Endothelial cell of umbilical vein (primary cell): ENCODE measurements at regions not wholly inside any gene's neighbourhood (a gene's known extent, or its start where the extent isn't known, plus 50 kb on each side); places are given as distances from the start of the nearest gene placed in this dataset.

Source experiments
- BruUV-seq: library from RNA; stranded (reverse); fragments of 400-500 nt; replicated peaks from 2 replicates; lab custom pipeline; 2021; lab: Mats Ljungman, UMichigan
- CTCF ChIA-PET: fragments of 300-600, 350-600 bp; sonication (Branson Sonifier 250); formaldehyde crosslinking; loops from one replicate; lab custom pipeline; 2021; ENCODE audit warnings: antibody characterized with exemption, inconsistent platforms; lab: Charles Lee
- POLR2A ChIA-PET: fragments of 300-600, 350-600 bp; sonication (Branson Sonifier 250); formaldehyde crosslinking; loops from one replicate; lab custom pipeline; 2021; ENCODE audit warnings: antibody characterized with exemption, inconsistent platforms; lab: Charles Lee
- DNase-seq: peaks from one replicate; pipeline ENCODE4 v3.0.0-alpha.2; 2011; ENCODE audit warnings: low read depth, low spot score
- FAIRE-seq: peaks from 2 replicates; lab custom pipeline; 2011; peaks lifted over from hg19 to GRCh38; lab: Jason Lieb, UNC
- H2AFZ ChIP-seq: 2 replicates; pipeline ENCODE4 v1.6.0; 2012; ENCODE audit warnings: low read depth, low read length, control low read depth, inconsistent platforms
- H3K27ac ChIP-seq: 2 replicates; pipeline ENCODE4 v1.5.1; 2011; ENCODE audit warnings: low read depth, mild to moderate bottlenecking, control low read depth, low read length, moderate library complexity; ENCODE audit not compliant: insufficient read depth
- H3K27me3 ChIP-seq, 2 experiments: 2 replicates each; pipeline versions ENCODE4 v1.6.0 to v1.6.1; 2011; ENCODE audit warnings: low read length in 2 of 2, mixed read lengths in 1 of 2; ENCODE audit not compliant: control insufficient read depth in 2 of 2, insufficient read depth in 2 of 2
- H3K36me3 ChIP-seq, 2 experiments: 2 replicates in 1 of 2; 3 replicates in 1 of 2; pipeline ENCODE4 v1.5.1; 2011; ENCODE audit warnings: low read length in 2 of 2, mild to moderate bottlenecking in 1 of 2, moderate library complexity in 1 of 2; ENCODE audit not compliant: control insufficient read depth in 2 of 2, insufficient read depth in 2 of 2; ENCODE audit errors: extremely low read depth in 1 of 2
- H3K4me1 ChIP-seq: 3 replicates; pipeline ENCODE4 v1.5.1; 2011; ENCODE audit warnings: mild to moderate bottlenecking, low read length; ENCODE audit not compliant: control insufficient read depth, insufficient read depth; ENCODE audit errors: extremely low read depth
- H3K4me2 ChIP-seq: 2 replicates; pipeline ENCODE4 v1.6.1; 2011; ENCODE audit warnings: low read length, control low read depth, mixed read lengths; ENCODE audit not compliant: insufficient read depth
- H3K4me3 ChIP-seq, 3 experiments: fragments of 200-600 bp in 1 of 3; sonication (generic), shearing (Covaris generic) in 1 of 3; replicated peaks in 1 of 3; 2 replicates each; pipeline ENCODE4 v1.5.1; 2011 to 2016; ENCODE audit warnings: control low read depth in 3 of 3, low read length in 3 of 3, mild to moderate bottlenecking in 2 of 3, inconsistent platforms in 1 of 3, low read depth in 1 of 3, moderate library complexity in 1 of 3; ENCODE audit not compliant: insufficient read depth in 1 of 3
- H3K79me2 ChIP-seq: 2 replicates; pipeline ENCODE4 v1.6.0; 2012; ENCODE audit warnings: low read length, inconsistent platforms; ENCODE audit not compliant: control insufficient read depth, insufficient read depth
- H3K9ac ChIP-seq: replicated peaks from 2 replicates; pipeline ENCODE3; 2011; ENCODE audit warnings: low read length, control low read depth; ENCODE audit not compliant: insufficient read depth; ENCODE audit errors: extremely low read depth
- H3K9me1 ChIP-seq: replicated peaks from 3 replicates; pipeline ENCODE4 v1.6.0; 2011; ENCODE audit warnings: mild to moderate bottlenecking, low read length; ENCODE audit not compliant: control insufficient read depth, insufficient read depth; ENCODE audit errors: extremely low read depth
- H3K9me3 ChIP-seq: replicated peaks from 2 replicates; pipeline ENCODE4 v1.5.1; 2012; ENCODE audit warnings: low read length, inconsistent platforms; ENCODE audit not compliant: control insufficient read depth, insufficient read depth
- H4K20me1 ChIP-seq: replicated peaks from 2 replicates; pipeline ENCODE3; 2011; ENCODE audit warnings: mild to moderate bottlenecking, low read length; ENCODE audit not compliant: control insufficient read depth, insufficient read depth; ENCODE audit errors: extremely low read depth
- EZH2 ChIP-seq: IDR thresholded peaks from 2 replicates; pipeline ENCODE4 v1.6.1; 2012; ENCODE audit warnings: borderline replicate concordance, low read depth, mild to moderate bottlenecking, moderate library complexity, low read length, inconsistent platforms; ENCODE audit not compliant: severe bottlenecking
- FOS ChIP-seq: IDR thresholded peaks from 2 replicates; pipeline ENCODE4 v1.6.1; 2011; ENCODE audit warnings: mild to moderate bottlenecking, low read length, moderate library complexity, borderline replicate concordance; ENCODE audit not compliant: insufficient read depth
- GATA2 ChIP-seq: IDR thresholded peaks from 2 replicates; pipeline ENCODE4 v1.7.0; 2011; ENCODE audit warnings: low read depth, mild to moderate bottlenecking, moderate library complexity, mixed read lengths, low read length; ENCODE audit not compliant: insufficient read length, insufficient read depth
- JUN ChIP-seq: IDR thresholded peaks from 2 replicates; pipeline ENCODE4 v1.6.1; 2011; ENCODE audit warnings: borderline replicate concordance, low read depth; ENCODE audit not compliant: insufficient read length, insufficient read depth
- MYC ChIP-seq: IDR thresholded peaks from one replicate; pipeline ENCODE4 v1.6.1; 2011; ENCODE audit warnings: mild to moderate bottlenecking, low read depth, low read length
- POLR2A ChIP-seq: IDR thresholded peaks from 2 replicates; pipeline ENCODE4 v1.6.1; 2012; ENCODE audit warnings: low read depth, mild to moderate bottlenecking, control low read depth, low read length
- POLR2AphosphoS5 ChIP-seq: IDR thresholded peaks from 2 replicates; pipeline ENCODE4 v1.6.1; 2012; ENCODE audit warnings: low read depth, mild to moderate bottlenecking, control low read depth, low read length, moderate library complexity; ENCODE audit not compliant: insufficient read depth
- dilution Hi-C: fragments of 300-500 bp; cut with MboI; formaldehyde crosslinking; loops from one replicate; pipeline ENCODE4 v1.15.0; 2019; ENCODE audit warnings: low sequenced_read_pairs; ENCODE audit not compliant: extremely low pct_ligation_motif_present
- intact Hi-C: fragments of 100-400 bp; cut with micrococcal nuclease; formaldehyde crosslinking; loops from one replicate; pipeline ENCODE4 v1.10.0; 2022
- TF ChIP-seq, protein P1 (sequence below), 2 donors: IDR thresholded peaks; 1 replicate in 1 of 2; 2 replicates in 1 of 2; pipeline ENCODE4 v1.5.1; 2011; ENCODE audit warnings: low read length in 2 of 2, mild to moderate bottlenecking in 2 of 2, moderate library complexity in 2 of 2, control low read depth in 1 of 2, inconsistent platforms in 1 of 2, low read depth in 1 of 2; ENCODE audit not compliant: insufficient read depth in 1 of 2; ENCODE audit errors: extremely low read depth in 1 of 2
- TF ChIP-seq, protein P2 (sequence below): IDR thresholded peaks from 2 replicates; pipeline ENCODE4 v1.6.1; 2011; ENCODE audit not compliant: insufficient read depth, insufficient read length

DNA sequence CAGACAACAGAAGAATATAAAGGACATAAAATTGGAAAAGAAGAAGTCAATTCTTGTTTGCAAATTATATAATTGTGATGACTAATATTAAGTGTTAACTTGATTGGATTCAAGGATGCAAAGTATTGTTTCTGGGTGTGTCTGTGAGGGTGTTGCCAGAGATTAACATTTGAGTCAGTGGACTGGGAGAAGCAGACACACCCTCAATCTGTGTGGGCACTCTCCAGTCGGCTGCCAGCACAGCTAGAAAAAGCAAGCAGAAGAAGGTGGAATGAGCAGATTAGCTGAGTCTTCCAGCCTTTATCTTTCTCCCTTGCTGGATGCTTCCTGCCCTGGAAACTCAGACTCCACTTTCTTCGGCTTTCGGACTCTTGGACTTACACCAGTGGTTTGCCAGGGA is 51.7 kb downstream of the UBE2NL start:
- no peak for FAIRE-seq
- Histone ChIP-seq H3K9me3 (no peaks in the 10 kb centered on the region), H3K4me1 (no peaks in the 10 kb centered on the region), H3K36me3 (no peaks in the 10 kb centered on the region), H3K4me3 (no peak overlapping the region), H4K20me1 (no peaks in the 10 kb centered on the region), H3K79me2 (no peaks in the 10 kb centered on the region), H2AFZ (no peak overlapping the region), H3K27me3 (no peaks in the 10 kb centered on the region), H3K4me2 (no peak overlapping the region), H3K9ac (no peak overlapping the region), H3K9me1 (no peaks in the 10 kb centered on the region), H3K27ac (no peak overlapping the region)
- POLR2A ChIA-PET = no interaction called here
- dilution Hi-C loops = no loop called here
- no peak for DNase-seq
- CTCF ChIA-PET = no interaction called here
- TF ChIP-seq FOS (no peak), POLR2A (no peak), JUN (no peak), POLR2AphosphoS5 (no peak), GATA2 (no peak), MYC (no peak), EZH2 (no peak)
- TF ChIP-seq, protein P1, sequence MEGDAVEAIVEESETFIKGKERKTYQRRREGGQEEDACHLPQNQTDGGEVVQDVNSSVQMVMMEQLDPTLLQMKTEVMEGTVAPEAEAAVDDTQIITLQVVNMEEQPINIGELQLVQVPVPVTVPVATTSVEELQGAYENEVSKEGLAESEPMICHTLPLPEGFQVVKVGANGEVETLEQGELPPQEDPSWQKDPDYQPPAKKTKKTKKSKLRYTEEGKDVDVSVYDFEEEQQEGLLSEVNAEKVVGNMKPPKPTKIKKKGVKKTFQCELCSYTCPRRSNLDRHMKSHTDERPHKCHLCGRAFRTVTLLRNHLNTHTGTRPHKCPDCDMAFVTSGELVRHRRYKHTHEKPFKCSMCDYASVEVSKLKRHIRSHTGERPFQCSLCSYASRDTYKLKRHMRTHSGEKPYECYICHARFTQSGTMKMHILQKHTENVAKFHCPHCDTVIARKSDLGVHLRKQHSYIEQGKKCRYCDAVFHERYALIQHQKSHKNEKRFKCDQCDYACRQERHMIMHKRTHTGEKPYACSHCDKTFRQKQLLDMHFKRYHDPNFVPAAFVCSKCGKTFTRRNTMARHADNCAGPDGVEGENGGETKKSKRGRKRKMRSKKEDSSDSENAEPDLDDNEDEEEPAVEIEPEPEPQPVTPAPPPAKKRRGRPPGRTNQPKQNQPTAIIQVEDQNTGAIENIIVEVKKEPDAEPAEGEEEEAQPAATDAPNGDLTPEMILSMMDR (IDR thresholded peaks at IDR 0.05; ENCODE audit: extremely low read depth in 1 of 2, insufficient read depth in 1 of 2, low read depth in 1 of 2, low read length in 2 of 2) = no peak
- TF ChIP-seq, protein P2, sequence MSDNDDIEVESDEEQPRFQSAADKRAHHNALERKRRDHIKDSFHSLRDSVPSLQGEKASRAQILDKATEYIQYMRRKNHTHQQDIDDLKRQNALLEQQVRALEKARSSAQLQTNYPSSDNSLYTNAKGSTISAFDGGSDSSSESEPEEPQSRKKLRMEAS = no peak
- intact Hi-C loops = no loop called here
- BruUV-seq = no TSS peak
